Fibroblast of peridontal ligament (primary cell): ENCODE measurements at regions not wholly inside any gene's neighbourhood (a gene's known extent, or its start where the extent isn't known, plus 50 kb on each side); places are given as distances from the start of the nearest gene placed in this dataset.
"Not testable (repeated sequence)": the region's sequence is repeated elsewhere in the genome, so short reads cannot be mapped to it uniquely, and the experiment has no call there.

ENCODE experiments used
- DNase-seq: peaks from one replicate; pipeline ENCODE4 v3.0.0-alpha.2; 2010; ENCODE audit errors: extremely low read depth

GRCh38 chr6:16040628-16040974, 88.3 kb upstream of the MYLIP start:
- no peak for DNase-seq

GRCh38 chr6:16039892-16040627, 88.8 kb upstream of the MYLIP start:
- DNase-seq: not testable (repeated sequence)

GRCh38 chr6:16038938-16039337, 89.9 kb upstream of the MYLIP start:
- DNase-seq: no peak

- DNase-seq: no peak
These were observed 93.3 kb upstream of the MYLIP start for GRCh38 chr6:16035488-16036080.

GRCh38 chr6:16033214-16033613, 95.7 kb upstream of the MYLIP start:
- DNase-seq: no peak

- no peak for DNase-seq
These were observed 97.5 kb upstream of the MYLIP start for GRCh38 chr6:16031278-16031981.

- no peak for DNase-seq
These were observed 99.9 kb upstream of the MYLIP start for GRCh38 chr6:16028966-16029365.

GRCh38 chr6:16020259-16020658, 108.6 kb upstream of the MYLIP start:
- DNase-seq: no peak

- no peak for DNase-seq
These were observed 109.4 kb upstream of the MYLIP start for GRCh38 chr6:16019462-16019861.

GRCh38 chr6:16018626-16019025, 110.3 kb upstream of the MYLIP start:
- DNase-seq: no peak

- not testable (repeated sequence) for DNase-seq
These were observed 114.6 kb upstream of the MYLIP start for GRCh38 chr6:16014325-16014724.

- no peak for DNase-seq
These were observed 121.7 kb upstream of the MYLIP start for GRCh38 chr6:16007146-16007545.

GRCh38 chr6:16006681-16007080, 122.2 kb upstream of the MYLIP start:
- no peak for DNase-seq

- DNase-seq: no peak
These were observed 123.8 kb upstream of the MYLIP start for GRCh38 chr6:16004934-16005679.

GRCh38 chr6:16003197-16003491, 125.7 kb upstream of the MYLIP start:
- no peak for DNase-seq

- DNase-seq: no peak
These were observed 126.3 kb upstream of the MYLIP start for GRCh38 chr6:16002332-16003196.

- no peak for DNase-seq
These were observed 127.7 kb upstream of the MYLIP start for GRCh38 chr6:16001158-16001557.

- DNase-seq: no peak
These were observed 129.7 kb upstream of the MYLIP start for GRCh38 chr6:15999201-15999600.

- DNase-seq: no peak
These were observed 131.1 kb upstream of the MYLIP start for GRCh38 chr6:15997586-15998388.

GRCh38 chr6:15996030-15996429, 132.9 kb upstream of the MYLIP start:
- DNase-seq: no peak

GRCh38 chr6:15995493-15995892, 133.4 kb upstream of the MYLIP start:
- no peak for DNase-seq
